H1 (cell line): ENCODE measurements at regions not wholly inside any gene's neighbourhood (a gene's known extent, or its start where the extent isn't known, plus 50 kb on each side); places are given as distances from the start of the nearest gene placed in this dataset.

Experiments used
- CTCF ChIA-PET: fragments of 300-600 bp; sonication (Branson Sonifier 250); formaldehyde crosslinking; loops from one replicate; lab custom pipeline; 2021; ENCODE audit not compliant: partially characterized antibody; lab: Charles Lee
- POLR2A ChIA-PET: fragments of 300-600 bp; sonication (Branson Sonifier 250); formaldehyde crosslinking; loops from one replicate; lab custom pipeline; 2021; ENCODE audit warnings: inconsistent platforms; ENCODE audit not compliant: partially characterized antibody; lab: Charles Lee
- DNase-seq, 2 experiments: peaks; one replicate each; pipeline versions ENCODE4 v3.0.0 to v3.0.0-alpha.2; 2010 to 2022; ENCODE audit warnings: low spot score in 2 of 2, low read depth in 1 of 2, mixed read lengths in 1 of 2
- FAIRE-seq: peaks from 2 replicates; lab custom pipeline; 2011; peaks lifted over from hg19 to GRCh38; lab: Jason Lieb, UNC
- H2AFZ ChIP-seq: 2 replicates; pipeline ENCODE4 v1.8.1; 2012; ENCODE audit warnings: low read length, inconsistent platforms
- H2AK5ac ChIP-seq: 2 replicates; pipeline ENCODE4 v1.6.1; 2013; ENCODE audit warnings: low read depth, low read length
- H2BK120ac ChIP-seq: replicated peaks from 2 replicates; pipeline ENCODE3; 2013; ENCODE audit warnings: low read depth, low read length, inconsistent platforms
- H2BK12ac ChIP-seq: 2 replicates; pipeline ENCODE4 v1.6.1; 2013; ENCODE audit warnings: low read depth, low read length
- H2BK15ac ChIP-seq: 2 replicates; pipeline ENCODE4 v1.6.1; 2013; ENCODE audit warnings: low read length
- H2BK20ac ChIP-seq: 2 replicates; pipeline ENCODE4 v1.6.1; 2013; ENCODE audit warnings: low read length
- H2BK5ac ChIP-seq: 2 replicates; pipeline ENCODE4 v1.6.1; 2013; ENCODE audit warnings: low read depth, low read length
- H3K14ac ChIP-seq: 2 replicates; pipeline ENCODE4 v1.6.1; 2013; ENCODE audit warnings: inconsistent platforms; ENCODE audit not compliant: insufficient read length
- H3K18ac ChIP-seq: 2 replicates; pipeline ENCODE4 v1.6.1; 2013; ENCODE audit warnings: low read length; ENCODE audit errors: extremely low read depth
- H3K23ac ChIP-seq: 2 replicates; pipeline ENCODE4 v1.6.1; 2013; ENCODE audit warnings: inconsistent platforms; ENCODE audit not compliant: insufficient read length
- H3K23me2 ChIP-seq: 2 replicates; pipeline ENCODE4 v1.6.1; 2013; ENCODE audit warnings: low read depth, low read length
- H3K27ac ChIP-seq: 2 replicates; pipeline ENCODE4 v1.6.1; 2011; ENCODE audit warnings: low read depth, low read length, inconsistent platforms
- H3K27me3 ChIP-seq, 4 experiments: replicated peaks in 1 of 4; 1 replicate in 1 of 4; 2 replicates in 3 of 4; pipeline versions ENCODE4 v1.6.1 to v1.8.1; 2011 to 2013; ENCODE audit warnings: low read length in 3 of 4, mild to moderate bottlenecking in 3 of 4, inconsistent platforms in 2 of 4, mixed read lengths in 2 of 4, moderate library complexity in 1 of 4; ENCODE audit not compliant: control insufficient read depth in 3 of 4, insufficient read depth in 3 of 4; ENCODE audit errors: extremely low read depth in 1 of 4
- H3K36me3 ChIP-seq, 4 experiments: 2 replicates each; pipeline versions ENCODE4 v1.6.1 to v1.8.1; 2011 to 2013; ENCODE audit warnings: mild to moderate bottlenecking in 4 of 4, low read length in 3 of 4, moderate library complexity in 2 of 4, control low read depth in 1 of 4, inconsistent platforms in 1 of 4; ENCODE audit not compliant: insufficient read depth in 4 of 4, control insufficient read depth in 2 of 4
- H3K4ac ChIP-seq: replicated peaks from 2 replicates; pipeline ENCODE3; 2013; ENCODE audit warnings: low read length, low read depth, mixed read lengths, inconsistent platforms; ENCODE audit not compliant: insufficient read length
- H3K4me1 ChIP-seq, 4 experiments: replicated peaks in 1 of 4; 1 replicate in 1 of 4; 2 replicates in 3 of 4; pipeline versions ENCODE4 v1.6.1 to v1.8.1; 2011 to 2013; ENCODE audit warnings: low read length in 3 of 4, inconsistent platforms in 2 of 4, mixed read lengths in 1 of 4; ENCODE audit not compliant: insufficient read depth in 4 of 4, control insufficient read depth in 3 of 4
- H3K4me2 ChIP-seq, 2 experiments: 2 replicates each; pipeline versions ENCODE4 v1.6.1 to v1.8.1; 2011 to 2013; ENCODE audit warnings: low read depth in 2 of 2, low read length in 2 of 2, control low read depth in 1 of 2, inconsistent platforms in 1 of 2, mild to moderate bottlenecking in 1 of 2; ENCODE audit not compliant: insufficient read depth in 1 of 2
- H3K4me3 ChIP-seq, 4 experiments: fragments of 200-600, 300-600 bp in 1 of 4; sonication (generic), shearing (Covaris generic), sonication (Bioruptor Twin) in 1 of 4; 2 replicates each; pipeline versions ENCODE4 v1.5.1 to v1.8.1; 2011 to 2016; ENCODE audit warnings: low read length in 4 of 4, low read depth in 3 of 4, control low read depth in 2 of 4, inconsistent platforms in 2 of 4, mild to moderate bottlenecking in 2 of 4, mixed read lengths in 1 of 4, moderate library complexity in 1 of 4; ENCODE audit not compliant: insufficient read depth in 2 of 4; ENCODE audit errors: extremely low read depth in 1 of 4
- H3K56ac ChIP-seq: replicated peaks from 2 replicates; pipeline ENCODE3; 2013; ENCODE audit warnings: low read depth, mild to moderate bottlenecking, mixed read lengths, low read length, inconsistent platforms; ENCODE audit not compliant: insufficient read length
- H3K79me1 ChIP-seq: 2 replicates; pipeline ENCODE4 v1.6.1; 2013; ENCODE audit warnings: low read depth, low read length, control low read depth
- H3K79me2 ChIP-seq, 2 experiments: 2 replicates each; pipeline versions ENCODE4 v1.6.1 to v1.8.1; 2012 to 2013; ENCODE audit warnings: low read length in 2 of 2, mild to moderate bottlenecking in 2 of 2, inconsistent platforms in 1 of 2; ENCODE audit not compliant: insufficient read depth in 2 of 2, control insufficient read depth in 1 of 2
- H3K9ac ChIP-seq, 4 experiments: replicated peaks in 1 of 4; 1 replicate in 1 of 4; 2 replicates in 3 of 4; pipeline versions ENCODE4 v1.6.1 to v1.8.1; 2011 to 2013; ENCODE audit warnings: low read depth in 3 of 4, low read length in 3 of 4, control low read depth in 2 of 4, mild to moderate bottlenecking in 2 of 4, moderate library complexity in 2 of 4, inconsistent platforms in 1 of 4; ENCODE audit errors: extremely low read depth in 1 of 4
- H3K9me3 ChIP-seq, 2 experiments: 2 replicates each; pipeline versions ENCODE4 v1.6.1 to v1.8.1; 2012 to 2013; ENCODE audit warnings: mild to moderate bottlenecking in 2 of 2, moderate library complexity in 2 of 2, control low read depth in 1 of 2, inconsistent platforms in 1 of 2, low read depth in 1 of 2, low read length in 1 of 2, mixed read lengths in 1 of 2; ENCODE audit not compliant: insufficient read depth in 2 of 2
- H4K20me1 ChIP-seq, 2 experiments: replicated peaks in 1 of 2; 2 replicates each; pipeline versions ENCODE3 to v1.8.1; 2011 to 2013; ENCODE audit warnings: inconsistent platforms in 2 of 2, low read length in 2 of 2, mild to moderate bottlenecking in 1 of 2; ENCODE audit not compliant: insufficient read depth in 2 of 2, control insufficient read depth in 1 of 2
- H4K5ac ChIP-seq: 2 replicates; pipeline ENCODE4 v1.6.1; 2013; ENCODE audit warnings: low read length, low read depth, mixed read lengths, inconsistent platforms; ENCODE audit not compliant: insufficient read length
- H4K8ac ChIP-seq: 2 replicates; pipeline ENCODE4 v1.8.0; 2013; ENCODE audit warnings: mild to moderate bottlenecking, moderate library complexity, low read length, inconsistent platforms; ENCODE audit not compliant: insufficient read depth; ENCODE audit errors: extremely low read depth
- H4K91ac ChIP-seq: replicated peaks from 2 replicates; pipeline ENCODE3; 2013; ENCODE audit warnings: low read length, mixed read lengths, inconsistent platforms; ENCODE audit not compliant: insufficient read length
- CEBPB ChIP-seq: IDR thresholded peaks from 2 replicates; pipeline ENCODE4 v1.6.1; 2012; ENCODE audit warnings: low read depth, low read length
- GTF2F1 ChIP-seq: IDR thresholded peaks from 2 replicates; pipeline ENCODE4 v1.6.1; 2012; ENCODE audit warnings: low read depth, low read length, improper control_type of control experiment, borderline replicate concordance
- PHF8 ChIP-seq: fragments of 200-600 bp; sonication (generic); conservative IDR thresholded peaks from 2 replicates; pipeline ENCODE4 v1.7.1; 2012; ENCODE audit warnings: low read depth, mild to moderate bottlenecking, inconsistent platforms, low read length, moderate library complexity
- RFX5 ChIP-seq: IDR thresholded peaks from 2 replicates; pipeline ENCODE4 v1.6.1; 2011; ENCODE audit warnings: low read depth, low read length, improper control_type of control experiment, borderline replicate concordance
- SAP30 ChIP-seq: fragments of 300-600 bp; sonication (generic); IDR thresholded peaks from 2 replicates; pipeline ENCODE4 v1.7.1; 2012; ENCODE audit warnings: low read length, moderate library complexity, mild to moderate bottlenecking, inconsistent platforms; ENCODE audit not compliant: insufficient read depth, insufficient replicate concordance
- TAF7 ChIP-seq: optimal IDR thresholded peaks from 2 replicates; pipeline ENCODE3; 2011; ENCODE audit warnings: low read depth, mild to moderate bottlenecking, inconsistent platforms, low read length, moderate library complexity, borderline replicate concordance
- WGBS, 2 experiments: shearing (Covaris generic) in 1 of 2; methylation state at CpG; one replicate each; pipeline versions ENCODE4 v1.1.6 to v1.1.7; 2013 to 2015; ENCODE audit warnings: low lambda C conversion rate in 2 of 2, mixed read lengths in 2 of 2, inconsistent platforms in 1 of 2, low coverage in 1 of 2, missing lambda C conversion rate in 1 of 2; ENCODE audit not compliant: insufficient replicate concordance in 2 of 2, insufficient coverage in 1 of 2, insufficient read length in 1 of 2; ENCODE audit errors: extremely low coverage in 1 of 2, missing lambda C conversion rate in 1 of 2; 5-methylcytosine and 5-hydroxymethylcytosine counted together

GRCh38 chr20:55774628-55775027, 230.7 kb downstream of the CBLN4 start:
- Histone ChIP-seq H2BK120ac (no peak overlapping the region), H3K79me1 (no peaks in the 10 kb centered on the region), H3K18ac (no peak overlapping the region), H3K9ac (no peak overlapping the region), H3K4me3 (no peak overlapping the region), H3K14ac (no peak overlapping the region), H4K20me1 (no peaks in the 10 kb centered on the region), H4K5ac (no peak overlapping the region), H3K79me2 (no peaks in the 10 kb centered on the region), H2BK5ac (no peak overlapping the region), H3K36me3 (no peaks in the 10 kb centered on the region), H2BK12ac (no peak overlapping the region), H3K9me3 (no peaks in the 10 kb centered on the region), H3K4ac (no peak overlapping the region), H2BK20ac (no peak overlapping the region), H3K4me2 (no peak overlapping the region), H3K23me2 (no peaks in the 10 kb centered on the region), H3K23ac (no peak overlapping the region), H3K56ac (no peak overlapping the region), H4K8ac (no peak overlapping the region), H2BK15ac (no peak overlapping the region), H3K27ac (no peak overlapping the region), H4K91ac (no peak overlapping the region), H3K4me1 (no peaks in the 10 kb centered on the region), H2AFZ (0 out of 2 replicates have a peak overlapping the region, but pooled peaks have one; percentile 30), H3K27me3 (peaks cover 0 to 1% (median 0%) of the 10 kb centered on the region in 4 experiments; a peak in 2 of 7 replicates), H2AK5ac (no peak overlapping the region)
- DNase-seq (no peak), FAIRE-seq (no peak)
- TF ChIP-seq CEBPB (no peak), TAF7 (no peak), PHF8 (no peak), GTF2F1 (no peak), SAP30 (no peak), RFX5 (no peak)
- WGBS, 2 experiments: 90% methylated on average over 6 of the region's 6 CpGs; no CpG with 5 or more reads in 1 of the 2 experiments
- POLR2A ChIA-PET: no interaction called here
- CTCF ChIA-PET: interaction anchor here (0.6 kb wide), 1 partner anchor 78 kb away, joined by 3 read pairs; no protein-coding TSS in a partner anchor
